Fibroblast of villous mesenchyme (primary cell): ENCODE measurements at regions not wholly inside any gene's neighbourhood (a gene's known extent, or its start where the extent isn't known, plus 50 kb on each side); places are given as distances from the start of the nearest gene placed in this dataset.

Source experiments
- DNase-seq: peaks from one replicate; pipeline ENCODE4 v3.0.0-alpha.2; 2010; ENCODE audit warnings: low read depth
- H3K4me3 ChIP-seq: 2 replicates; pipeline ENCODE4 v1.5.1; 2011; ENCODE audit warnings: low read depth, mild to moderate bottlenecking, low read length
- CTCF ChIP-seq: IDR thresholded peaks from 2 replicates; pipeline ENCODE4 v1.5.1; 2012; ENCODE audit warnings: low read depth, mild to moderate bottlenecking, low read length; ENCODE audit not compliant: insufficient read depth

- TF ChIP-seq CTCF = no peak
- DNase-seq = no peak
These were observed 72.7 kb upstream of the TMEM106B start for GRCh38 chr7:12138421-12138820.

GRCh38 chr7:12139416-12139815 lies 71.7 kb upstream of the TMEM106B start:
- DNase-seq = peak; percentile 55
- no peak overlapping the region for H3K4me3 ChIP-seq
- TF ChIP-seq CTCF = no peak

More at GRCh38 chr7:12138421-12138820, 72.7 kb upstream of the TMEM106B start:
- H3K4me3 ChIP-seq = no peak overlapping the region

- DNase-seq = no peak
- H3K4me3 ChIP-seq = no peak overlapping the region
- TF ChIP-seq CTCF = no peak
These were observed 64.3 kb upstream of the TMEM106B start for GRCh38 chr7:12146813-12147212.

GRCh38 chr7:12152196-12152918 lies 58.7 kb upstream of the TMEM106B start:
- no peak overlapping the region for H3K4me3 ChIP-seq
- DNase-seq = peak; percentile 30
- TF ChIP-seq CTCF = no peak

- no peak for DNase-seq
- H3K4me3 ChIP-seq = no peak overlapping the region
- no peak for TF ChIP-seq CTCF
These were observed 57.0 kb upstream of the TMEM106B start for GRCh38 chr7:12154119-12154518.

GRCh38 chr7:12157517-12157916 lies 53.6 kb upstream of the TMEM106B start:
- no peak for DNase-seq
- no peak overlapping the region for H3K4me3 ChIP-seq
- TF ChIP-seq CTCF = no peak

- TF ChIP-seq CTCF = no peak
- no peak overlapping the region for H3K4me3 ChIP-seq
- DNase-seq = peak; percentile 54
These were observed 52.6 kb upstream of the TMEM106B start for GRCh38 chr7:12158334-12159060.
